DND-41 (cell line): ENCODE measurements at regions not wholly inside any gene's neighbourhood (a gene's known extent, or its start where the extent isn't known, plus 50 kb on each side); places are given as distances from the start of the nearest gene placed in this dataset.

ENCODE experiments used
- CTCF ChIP-seq: IDR thresholded peaks from 2 replicates; pipeline ENCODE4 v1.5.1; 2012; ENCODE audit warnings: borderline replicate concordance, low read length, moderate library complexity, mild to moderate bottlenecking; ENCODE audit not compliant: poor library complexity, severe bottlenecking; ENCODE audit errors: extremely low read depth
- EZH2 ChIP-seq: IDR thresholded peaks from 3 replicates; pipeline ENCODE4 v1.6.1; 2012; ENCODE audit warnings: borderline replicate concordance, low read depth, mild to moderate bottlenecking, moderate library complexity, low read length, inconsistent platforms; ENCODE audit not compliant: severe bottlenecking

- TF ChIP-seq CTCF (no peak), EZH2 (no peak)
Observed at GRCh38 chr2:125160947-125161346, 1135.9 kb downstream of the CNTNAP5 start.
